Gastroesophageal sphincter (tissue), 3 donors: ENCODE measurements at regions not wholly inside any gene's neighbourhood (a gene's known extent, or its start where the extent isn't known, plus 50 kb on each side); places are given as distances from the start of the nearest gene placed in this dataset.

Experiments used
- CTCF ChIP-seq, 4 experiments: fragments of 200-600 bp in 2 of 4; fragments of 450-650 bp in 2 of 4; sonication (generic) in 1 of 4; IDR thresholded peaks; one replicate each; pipeline ENCODE4 v1.5.1; 2017 to 2019; ENCODE audit warnings: antibody characterized with exemption in 4 of 4, mild to moderate bottlenecking in 2 of 4, moderate library complexity in 2 of 4
- EP300 ChIP-seq: sonication (generic); formaldehyde crosslinking; IDR thresholded peaks from one replicate; pipeline ENCODE4 v1.6.1; 2017; ENCODE audit warnings: antibody characterized with exemption, mild to moderate bottlenecking
- POLR2A ChIP-seq, 2 donors: fragments of 450-650 bp; IDR thresholded peaks; one replicate each; pipeline ENCODE4 v1.6.1; 2017; ENCODE audit warnings: antibody characterized with exemption in 2 of 2, mild to moderate bottlenecking in 2 of 2, moderate library complexity in 1 of 2
- POLR2AphosphoS5 ChIP-seq: sonication (generic); formaldehyde crosslinking; IDR thresholded peaks from one replicate; pipeline ENCODE4 v1.6.1; 2017; ENCODE audit warnings: antibody characterized with exemption

- TF ChIP-seq CTCF (IDR thresholded peaks at IDR 0.05) (no peak), POLR2AphosphoS5 (no peak), POLR2A (IDR thresholded peaks at IDR 0.05) (no peak), EP300 (no peak)
Measured at GRCh38 chr14:56025191-56025590, 93.0 kb upstream of the PELI2 start.
